T-helper 1 cell treated with Interleukin-12 subunit alpha and Interleukin-12 subunit beta and Interleukin-4 antibody, amounts not matched to agents 30 μg/mL and 1 μg/mL, for 36 hours (primary cell): ENCODE measurements at regions not wholly inside any gene's neighbourhood (a gene's known extent, or its start where the extent isn't known, plus 50 kb on each side); places are given as distances from the start of the nearest gene placed in this dataset.
"Not testable (repeated sequence)": the region's sequence is repeated elsewhere in the genome, so short reads cannot be mapped to it uniquely, and the experiment has no call there.

Experiments
- H3K27ac Mint-ChIP-seq: one replicate; pipeline ENCODE4 v1.8.0; 2021; ENCODE audit warnings: mild to moderate bottlenecking, mixed read lengths
- H3K27me3 Mint-ChIP-seq: one replicate; pipeline ENCODE4 v1.8.0; 2021; ENCODE audit warnings: low read depth, mixed read lengths
- H3K36me3 Mint-ChIP-seq: one replicate; pipeline ENCODE4 v1.8.0; 2021; ENCODE audit warnings: low read depth, mixed read lengths
- H3K4me1 Mint-ChIP-seq: one replicate; pipeline ENCODE4 v1.8.0; 2021; ENCODE audit warnings: low read depth, mixed read lengths
- H3K4me3 Mint-ChIP-seq: one replicate; pipeline ENCODE4 v1.8.0; 2021; ENCODE audit warnings: mild to moderate bottlenecking, moderate library complexity, mixed read lengths
- H3K9me3 Mint-ChIP-seq: one replicate; pipeline ENCODE4 v1.8.0; 2021; ENCODE audit warnings: mixed read lengths

- no peaks in the 10 kb centered on the region for H3K4me1 Mint-ChIP-seq
These were observed 226.1 kb downstream of the TLE3 start for GRCh38 chr15:69871511-69872134.

DNA sequence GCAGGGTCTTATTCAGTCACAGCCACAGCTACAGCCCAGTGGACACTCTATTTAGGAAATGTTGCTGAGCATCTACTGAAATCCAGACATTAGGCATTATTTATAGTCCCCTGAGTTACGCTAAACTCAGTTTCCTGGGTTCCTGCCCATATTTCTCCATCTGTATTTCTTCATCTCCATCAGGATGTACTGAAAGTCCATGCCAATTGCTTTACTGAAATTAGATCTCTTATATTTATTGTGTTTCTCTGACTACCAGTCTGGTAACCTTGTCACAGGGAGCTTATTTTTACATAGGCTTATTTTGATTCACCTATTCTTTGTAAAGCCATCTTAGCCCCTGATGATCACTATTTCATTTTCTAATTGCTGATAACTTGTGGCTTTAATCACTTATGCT is 223.9 kb downstream of the TLE3 start:
- Mint-ChIP-seq H3K4me3 (no peak overlapping the region), H3K9me3 (peaks cover 15% of the 10 kb centered on the region), H3K36me3 (no peaks in the 10 kb centered on the region), H3K4me1 (no peaks in the 10 kb centered on the region), H3K27me3 (peaks cover 15% of the 10 kb centered on the region), H3K27ac (no peak overlapping the region)

More at GRCh38 chr15:69871511-69872134, 226.1 kb downstream of the TLE3 start:
- no peak overlapping the region for H3K27ac Mint-ChIP-seq
- no peak overlapping the region for H3K4me3 Mint-ChIP-seq
- H3K9me3 Mint-ChIP-seq = peaks cover 15% of the 10 kb centered on the region
- H3K36me3 Mint-ChIP-seq = no peaks in the 10 kb centered on the region
- H3K27me3 Mint-ChIP-seq = peaks cover 15% of the 10 kb centered on the region

- Mint-ChIP-seq H3K4me3 (no peak overlapping the region), H3K36me3 (no peaks in the 10 kb centered on the region), H3K4me1 (no peaks in the 10 kb centered on the region), H3K9me3 (peaks cover 15% of the 10 kb centered on the region), H3K27me3 (peaks cover 12% of the 10 kb centered on the region), H3K27ac (no peak overlapping the region)
These were observed 223.4 kb downstream of the TLE3 start for GRCh38 chr15:69874321-69874720.

GRCh38 chr15:69876064-69876940 is 221.4 kb downstream of the TLE3 start:
- Mint-ChIP-seq H3K4me1 (no peaks in the 10 kb centered on the region), H3K27ac (no peak overlapping the region), H3K27me3 (peaks cover 5% of the 10 kb centered on the region), H3K9me3 (peaks cover 15% of the 10 kb centered on the region), H3K36me3 (no peaks in the 10 kb centered on the region), H3K4me3 (no peak overlapping the region)

DNA sequence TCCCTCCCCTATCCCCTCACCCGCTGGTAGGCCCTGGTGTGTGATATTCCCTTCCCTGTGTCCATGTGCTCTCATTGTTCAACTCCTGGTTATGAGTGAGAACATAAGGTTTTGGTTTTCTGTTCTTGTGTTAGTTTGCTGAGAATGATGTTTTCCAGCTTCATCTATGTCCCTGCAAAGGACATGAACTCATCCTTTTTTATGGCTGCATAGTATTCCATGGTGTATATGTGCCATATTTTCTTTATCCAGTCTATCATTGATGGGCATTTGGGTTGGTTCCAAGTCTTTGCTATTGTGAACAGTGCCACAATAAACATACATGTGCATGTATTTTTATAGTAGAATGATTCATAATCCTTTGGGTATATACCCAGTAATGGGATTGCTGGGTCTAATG is 217.8 kb downstream of the TLE3 start:
- not testable (repeated sequence) for H3K36me3 Mint-ChIP-seq, H3K27ac Mint-ChIP-seq, H3K4me3 Mint-ChIP-seq, H3K9me3 Mint-ChIP-seq, H3K27me3 Mint-ChIP-seq, H3K4me1 Mint-ChIP-seq

GRCh38 chr15:69880571-69881301 is 217.0 kb downstream of the TLE3 start:
- Mint-ChIP-seq H3K4me3 (no peak overlapping the region), H3K27me3 (peaks cover 4% of the 10 kb centered on the region), H3K36me3 (no peaks in the 10 kb centered on the region), H3K4me1 (no peaks in the 10 kb centered on the region), H3K9me3 (peaks cover 3% of the 10 kb centered on the region), H3K27ac (no peak overlapping the region)

DNA sequence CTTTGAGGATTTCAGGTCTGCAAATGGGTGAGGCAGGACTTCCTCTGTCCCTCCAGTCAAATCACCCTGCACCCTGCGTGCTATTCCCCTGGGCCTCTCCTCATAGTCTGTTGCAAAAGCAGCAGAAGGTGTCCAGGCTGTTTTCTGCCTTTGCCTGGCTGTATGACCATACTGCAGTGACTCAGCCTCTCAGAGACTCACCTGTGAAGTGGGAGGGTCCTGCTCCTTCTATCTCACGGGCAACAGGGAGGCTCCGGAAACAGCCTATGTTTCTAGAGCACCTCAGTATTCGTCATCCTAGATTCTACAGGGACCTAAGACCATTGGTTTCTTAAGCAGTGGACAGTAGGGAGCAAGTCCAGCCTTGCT is 216.4 kb downstream of the TLE3 start:
- no peak overlapping the region for H3K27ac Mint-ChIP-seq
- no peaks in the 10 kb centered on the region for H3K4me1 Mint-ChIP-seq
- H3K9me3 Mint-ChIP-seq = peaks cover 3% of the 10 kb centered on the region
- no peak overlapping the region for H3K4me3 Mint-ChIP-seq
- no peaks in the 10 kb centered on the region for H3K36me3 Mint-ChIP-seq
- H3K27me3 Mint-ChIP-seq = peaks cover 4% of the 10 kb centered on the region

DNA sequence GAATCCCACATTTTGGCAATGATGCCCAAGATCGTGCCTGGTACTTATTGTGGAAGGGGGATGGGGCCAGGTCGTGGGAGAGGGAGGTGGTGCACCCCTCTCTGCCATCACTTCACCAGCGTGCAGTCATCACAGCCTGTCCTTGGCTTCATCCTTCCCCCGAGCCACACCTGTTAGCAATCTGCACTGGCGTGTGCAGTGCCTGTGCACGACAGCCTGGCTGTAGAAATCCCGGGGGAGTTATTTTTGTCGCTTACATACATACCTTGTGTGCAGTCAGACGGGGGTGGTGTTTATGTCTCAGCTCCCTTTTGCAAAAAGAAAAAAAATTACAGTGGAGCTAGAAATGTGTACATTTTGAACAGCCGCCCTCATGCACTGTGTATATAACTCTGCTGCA is 216.0 kb downstream of the TLE3 start:
- peaks cover 4% of the 10 kb centered on the region for H3K27me3 Mint-ChIP-seq
- peaks cover 3% of the 10 kb centered on the region for H3K9me3 Mint-ChIP-seq
- no peak overlapping the region for H3K4me3 Mint-ChIP-seq
- no peak overlapping the region for H3K27ac Mint-ChIP-seq
- no peaks in the 10 kb centered on the region for H3K36me3 Mint-ChIP-seq
- H3K4me1 Mint-ChIP-seq = no peaks in the 10 kb centered on the region

DNA sequence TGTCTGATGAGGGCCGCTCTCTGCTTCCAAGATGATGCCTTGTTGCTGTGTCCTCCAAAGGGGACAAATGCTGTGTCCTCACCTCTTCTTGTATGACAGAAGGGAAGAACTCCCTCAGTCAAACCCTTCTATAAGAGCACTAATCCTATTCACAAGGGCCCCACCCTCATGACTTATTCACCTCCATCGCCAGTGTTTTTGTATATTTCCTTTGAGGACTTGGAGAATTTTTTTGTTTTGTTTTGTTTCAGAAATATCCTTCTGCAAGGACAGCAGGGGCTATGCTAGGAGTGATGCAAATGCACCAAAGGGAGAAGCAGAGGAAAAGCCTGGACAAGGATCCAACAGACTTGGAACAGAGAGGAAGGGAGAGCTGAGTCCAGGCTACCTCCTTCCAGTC is 214.4 kb downstream of the TLE3 start:
- Mint-ChIP-seq H3K4me3 (no peak overlapping the region), H3K27ac (no peak overlapping the region), H3K4me1 (no peaks in the 10 kb centered on the region), H3K27me3 (peaks cover 9% of the 10 kb centered on the region), H3K9me3 (peaks cover 3% of the 10 kb centered on the region), H3K36me3 (no peaks in the 10 kb centered on the region)

DNA sequence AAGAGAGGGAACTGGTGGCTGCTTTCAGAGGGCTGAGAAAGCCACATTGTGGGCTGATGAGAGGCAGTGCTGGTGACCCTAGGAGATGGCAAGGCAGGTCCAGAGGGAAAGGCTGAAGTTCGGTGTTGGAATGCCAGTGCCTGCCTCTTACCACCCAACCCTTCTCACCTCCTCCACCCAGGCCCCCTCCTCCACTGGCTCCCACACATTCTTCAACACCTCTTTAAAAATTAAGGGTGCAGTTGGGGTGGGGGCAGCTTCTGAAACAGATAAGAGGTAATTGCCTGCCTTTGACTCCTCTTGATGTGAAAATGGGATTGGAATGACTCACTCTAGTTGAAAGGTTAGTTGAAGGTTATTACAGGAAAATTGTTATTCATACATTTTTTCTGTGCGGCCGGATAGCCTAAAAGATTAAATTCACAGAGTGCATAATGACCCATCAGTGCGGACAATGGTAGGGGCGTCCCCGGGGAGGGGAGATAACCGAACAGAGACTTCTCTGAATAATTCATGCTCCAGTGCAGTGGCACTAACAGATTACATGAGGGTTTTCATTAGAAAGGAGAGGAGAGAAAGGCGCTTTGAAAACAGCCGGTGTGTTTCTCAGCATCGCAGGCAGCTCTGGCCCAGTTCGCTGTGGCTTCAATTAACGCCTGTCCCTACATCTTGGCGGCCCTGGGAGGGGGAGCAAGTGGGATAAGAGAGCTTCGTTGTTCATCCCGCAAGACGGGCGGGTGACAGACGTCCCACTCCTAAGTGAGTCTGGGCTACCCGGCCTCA is 212.4 kb downstream of the TLE3 start:
- Mint-ChIP-seq H3K36me3 (no peaks in the 10 kb centered on the region), H3K4me3 (no peak overlapping the region), H3K4me1 (no peaks in the 10 kb centered on the region), H3K9me3 (peaks cover 3% of the 10 kb centered on the region), H3K27me3 (peaks cover 19% of the 10 kb centered on the region), H3K27ac (no peak overlapping the region)

GRCh38 chr15:69887009-69887408 is 210.7 kb downstream of the TLE3 start:
- no peak overlapping the region for H3K4me3 Mint-ChIP-seq
- H3K27ac Mint-ChIP-seq = no peak overlapping the region
- H3K27me3 Mint-ChIP-seq = peaks cover 27% of the 10 kb centered on the region
- no peaks in the 10 kb centered on the region for H3K36me3 Mint-ChIP-seq
- no peaks in the 10 kb centered on the region for H3K4me1 Mint-ChIP-seq
- H3K9me3 Mint-ChIP-seq = peaks cover 3% of the 10 kb centered on the region

- H3K9me3 Mint-ChIP-seq = no peaks in the 10 kb centered on the region
- peaks cover 27% of the 10 kb centered on the region for H3K27me3 Mint-ChIP-seq
- H3K4me3 Mint-ChIP-seq = no peak overlapping the region
- H3K36me3 Mint-ChIP-seq = no peaks in the 10 kb centered on the region
- H3K27ac Mint-ChIP-seq = no peak overlapping the region
- H3K4me1 Mint-ChIP-seq = no peaks in the 10 kb centered on the region
These were observed 210.2 kb downstream of the TLE3 start for GRCh38 chr15:69887553-69887952.

GRCh38 chr15:69888406-69888805 is 209.3 kb downstream of the TLE3 start:
- no peaks in the 10 kb centered on the region for H3K9me3 Mint-ChIP-seq
- no peaks in the 10 kb centered on the region for H3K36me3 Mint-ChIP-seq
- H3K27ac Mint-ChIP-seq = no peak overlapping the region
- peaks cover 31% of the 10 kb centered on the region for H3K27me3 Mint-ChIP-seq
- no peaks in the 10 kb centered on the region for H3K4me1 Mint-ChIP-seq
- H3K4me3 Mint-ChIP-seq = no peak overlapping the region

DNA sequence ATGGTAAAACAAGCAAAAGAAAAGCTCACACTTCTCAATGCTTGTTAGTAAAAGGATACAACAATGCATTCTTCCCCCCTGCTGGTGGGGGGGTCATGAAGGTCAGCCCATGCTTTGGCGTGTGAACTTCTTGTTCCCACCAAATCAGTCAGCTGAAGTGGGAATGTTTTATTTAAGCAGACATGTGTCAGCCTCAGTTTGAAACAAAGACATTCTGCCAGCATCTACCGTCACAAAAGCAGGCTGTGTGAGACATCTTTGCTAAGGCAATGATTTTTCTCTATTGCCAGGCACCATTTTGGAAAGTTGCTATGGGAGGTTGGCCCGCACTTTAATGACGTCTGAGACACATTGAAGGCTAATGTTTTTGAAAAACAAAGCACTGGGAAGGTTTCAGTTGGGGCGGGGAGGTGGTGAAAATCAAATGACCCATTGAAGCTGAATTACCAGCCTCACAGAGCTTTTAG is 206.6 kb downstream of the TLE3 start:
- Mint-ChIP-seq H3K9me3 (no peaks in the 10 kb centered on the region), H3K4me1 (no peaks in the 10 kb centered on the region), H3K27ac (no peak overlapping the region), H3K27me3 (peaks cover 44% of the 10 kb centered on the region), H3K4me3 (no peak overlapping the region), H3K36me3 (peaks cover 2% of the 10 kb centered on the region)
